HT-29 (cell line): ENCODE measurements at regions not wholly inside any gene's neighbourhood (a gene's known extent, or its start where the extent isn't known, plus 50 kb on each side); places are given as distances from the start of the nearest gene placed in this dataset.

ENCODE experiments used
- DNase-seq: peaks from one replicate; pipeline ENCODE4 v3.0.0-alpha.2; 2015; ENCODE audit warnings: low spot score

DNA sequence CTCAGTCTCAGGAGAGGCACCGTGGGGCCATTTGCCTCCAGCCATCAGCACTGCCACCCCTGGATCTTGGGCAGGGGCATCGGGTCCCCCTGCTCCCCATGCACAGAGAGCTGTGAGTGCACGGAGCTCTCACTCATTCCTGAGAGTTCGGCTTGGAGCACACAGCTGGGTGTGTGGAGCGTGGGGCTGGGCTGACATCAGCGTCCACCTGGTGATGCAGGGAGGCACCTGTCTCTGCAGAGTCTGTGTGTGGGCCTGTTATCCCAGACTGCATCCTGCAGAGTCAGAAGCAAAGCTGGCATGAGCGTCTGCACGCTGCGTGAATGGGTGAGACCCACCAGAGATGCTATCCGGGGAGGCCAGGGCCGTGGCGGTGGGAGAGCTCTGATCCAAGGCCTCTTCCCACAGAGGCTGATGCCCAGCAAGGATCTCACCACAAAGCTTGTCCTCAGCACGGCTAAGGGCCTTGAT lies 248.8 kb upstream of the AFDN start:
- no peak for DNase-seq

DNA sequence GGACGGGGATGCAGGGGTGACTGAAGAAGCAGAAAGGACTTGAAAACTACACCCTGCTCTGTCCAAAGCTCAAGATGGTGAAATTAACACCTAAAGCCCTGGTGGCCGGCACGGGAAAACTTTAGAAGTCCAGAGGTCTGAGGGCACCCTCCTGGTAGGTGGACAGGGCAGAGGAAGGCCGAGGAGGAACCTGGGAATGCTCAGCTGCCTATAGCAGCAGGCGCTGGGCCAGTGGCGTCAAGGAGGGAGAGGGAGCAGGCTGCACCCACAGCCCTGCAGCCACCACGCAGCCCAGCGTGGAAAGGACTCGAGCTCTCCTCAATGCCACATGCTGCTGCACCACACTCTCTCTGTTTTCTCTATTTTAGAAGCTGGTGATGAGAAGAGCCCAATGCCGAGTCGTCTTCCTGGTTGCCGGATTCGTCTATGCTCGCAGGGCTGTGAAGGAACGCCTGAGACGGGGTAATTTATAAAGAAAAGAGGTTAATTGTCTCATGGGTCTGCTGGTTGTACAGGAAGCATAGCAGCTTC lies 248.3 kb upstream of the AFDN start:
- DNase-seq = no peak

DNA sequence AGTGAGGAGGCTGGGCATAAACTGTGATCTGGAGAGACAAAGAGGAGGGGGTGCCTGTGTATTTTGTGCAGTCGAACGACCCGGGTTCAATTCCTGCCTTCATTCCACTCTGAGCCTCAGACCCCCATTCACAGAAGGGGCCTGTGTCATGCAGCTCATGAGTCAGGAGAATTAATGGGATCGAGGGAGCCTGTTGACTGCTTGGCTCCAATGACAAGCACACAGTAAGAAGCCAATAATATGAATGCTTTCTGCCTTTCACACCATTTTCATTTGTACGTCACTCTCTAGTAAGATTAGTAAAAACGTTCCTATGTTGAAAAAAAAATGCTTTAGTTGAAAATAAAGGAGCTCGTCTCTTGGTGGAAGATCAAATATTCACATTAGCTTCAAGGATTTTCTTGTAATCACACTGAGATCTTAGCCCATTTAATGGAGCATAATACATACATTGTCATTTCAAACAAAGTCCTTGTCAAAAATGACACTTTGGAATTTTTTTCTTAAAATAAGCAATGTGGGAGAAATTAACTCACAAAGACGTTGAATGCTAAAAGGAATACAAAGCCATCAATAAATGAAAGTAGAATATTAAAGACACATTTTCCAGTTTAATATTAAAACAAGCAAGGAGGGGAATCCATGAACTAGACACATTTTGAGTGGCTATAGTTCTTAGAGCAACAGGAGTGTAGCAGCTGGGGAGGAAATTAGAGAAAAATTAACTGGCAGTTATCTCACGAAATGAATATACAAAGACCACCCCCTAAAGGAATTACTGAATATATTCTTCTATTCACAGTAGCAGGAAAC lies 246.7 kb upstream of the AFDN start:
- no peak for DNase-seq

DNA sequence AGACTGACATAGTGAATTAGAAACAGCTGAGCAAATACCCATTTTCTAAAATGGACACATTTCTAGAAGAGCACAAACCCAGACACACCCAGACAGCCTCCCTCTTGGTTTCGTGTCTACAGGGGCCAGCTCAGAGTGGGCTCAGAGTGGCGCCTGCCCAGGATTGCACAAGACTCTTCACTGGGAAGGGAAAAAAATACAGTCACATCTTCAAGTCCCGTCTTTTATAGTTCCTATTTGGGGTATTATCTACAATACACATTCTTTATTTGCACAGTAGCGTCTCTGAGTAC lies 246.1 kb upstream of the AFDN start:
- no peak for DNase-seq

- no peak for DNase-seq
These were observed 245.1 kb upstream of the AFDN start for GRCh38 chr6:167581637-167582036.

- no peak for DNase-seq
These were observed 243.3 kb upstream of the AFDN start for GRCh38 chr6:167583412-167583811.

DNA sequence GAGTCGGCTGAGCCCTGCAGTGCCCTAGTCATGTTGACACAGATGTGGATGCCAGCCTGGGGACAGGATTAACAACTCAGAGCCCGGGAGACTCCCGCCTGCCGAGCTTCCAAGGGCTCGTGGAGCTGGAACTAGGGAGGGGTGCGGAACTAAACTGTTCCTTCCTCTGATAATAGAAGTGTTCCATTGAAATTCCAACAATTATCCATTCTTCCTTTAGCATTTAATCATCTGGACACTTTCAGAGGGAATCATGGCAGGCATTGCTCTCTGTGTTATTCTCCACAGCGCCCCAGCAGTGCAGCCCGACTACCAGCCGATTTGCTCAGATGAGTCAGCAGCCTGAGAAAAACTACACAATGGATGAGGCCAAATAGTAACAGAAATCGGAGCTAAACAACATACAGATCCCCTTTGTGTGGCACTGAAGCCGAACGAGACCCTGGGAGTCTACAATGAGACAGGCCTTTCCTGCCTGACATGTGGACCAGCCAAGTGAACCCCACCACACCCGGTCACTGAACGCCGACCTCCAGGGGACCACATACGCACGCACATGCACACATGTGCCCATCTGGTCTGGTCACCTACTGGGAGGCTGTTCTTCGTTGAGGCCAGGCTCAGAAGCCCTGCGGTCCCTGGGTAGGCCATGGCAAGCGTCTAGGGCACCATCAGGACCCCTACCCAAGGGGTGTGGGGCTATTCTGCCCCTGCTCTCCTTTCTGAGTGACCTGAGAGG lies 238.4 kb upstream of the AFDN start:
- no peak for DNase-seq

- DNase-seq = no peak
These were observed 237.6 kb upstream of the AFDN start for GRCh38 chr6:167588920-167589614.

GRCh38 chr6:167589615-167589940 lies 237.1 kb upstream of the AFDN start:
- no peak for DNase-seq

GRCh38 chr6:167590193-167590592 lies 236.5 kb upstream of the AFDN start:
- DNase-seq = no peak
